Transverse colon (tissue), 4 donors: ENCODE measurements at regions not wholly inside any gene's neighbourhood (a gene's known extent, or its start where the extent isn't known, plus 50 kb on each side); places are given as distances from the start of the nearest gene placed in this dataset.

Source experiments
- POLR2A ChIP-seq: fragments of 450-650 bp; IDR thresholded peaks from one replicate; pipeline ENCODE4 v1.6.1; 2016; ENCODE audit warnings: antibody characterized with exemption, mild to moderate bottlenecking, moderate library complexity
- POLR2AphosphoS5 ChIP-seq, 3 donors: sonication (generic); formaldehyde crosslinking; IDR thresholded peaks; one replicate each; pipeline ENCODE4 v1.6.1; 2016; ENCODE audit warnings: antibody characterized with exemption in 3 of 3
- TF ChIP-seq, protein P1 (sequence below), 5 experiments: fragments of 200-600 bp in 3 of 5; fragments of 450-650 bp in 2 of 5; sonication (generic) in 3 of 5; IDR thresholded peaks; 1 replicate in 2 of 5; 2 replicates in 3 of 5; pipeline ENCODE4 v1.5.1; 2016 to 2017; ENCODE audit warnings: antibody characterized with exemption in 5 of 5, inconsistent platforms in 3 of 5, mild to moderate bottlenecking in 2 of 5, moderate library complexity in 1 of 5

DNA sequence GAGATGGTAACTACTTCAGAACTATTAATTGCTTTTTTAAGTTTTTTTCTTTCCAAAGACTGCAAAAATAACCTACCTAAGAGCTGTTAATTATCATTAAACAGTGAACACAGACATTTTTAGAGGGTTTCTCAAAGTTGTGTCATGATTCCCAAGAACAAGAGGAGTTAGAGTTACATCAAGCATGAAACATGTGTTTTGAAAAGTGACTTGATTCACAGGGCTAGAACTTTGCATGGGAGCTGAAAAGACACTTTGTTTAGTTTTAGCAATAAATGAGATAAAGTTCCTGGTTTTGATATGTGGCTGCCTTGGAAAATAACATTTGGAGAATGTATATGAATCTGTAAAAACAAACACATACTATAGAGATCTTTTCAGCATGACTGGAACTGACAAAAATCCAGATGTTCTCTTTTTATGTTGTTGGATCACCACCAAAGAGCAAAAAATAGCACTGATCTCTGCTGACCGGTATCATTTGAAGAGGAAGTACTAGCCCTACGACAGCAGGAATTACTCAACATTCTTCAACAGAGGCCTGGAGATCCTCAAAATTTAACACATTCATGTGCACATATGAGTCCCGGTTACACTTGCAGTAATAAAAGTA is 173.0 kb upstream of the PCDH18 start:
- TF ChIP-seq POLR2A (no peak), POLR2AphosphoS5 (IDR thresholded peaks at IDR 0.05) (peak; percentile 63 to 80 (median 78))
- TF ChIP-seq, protein P1, sequence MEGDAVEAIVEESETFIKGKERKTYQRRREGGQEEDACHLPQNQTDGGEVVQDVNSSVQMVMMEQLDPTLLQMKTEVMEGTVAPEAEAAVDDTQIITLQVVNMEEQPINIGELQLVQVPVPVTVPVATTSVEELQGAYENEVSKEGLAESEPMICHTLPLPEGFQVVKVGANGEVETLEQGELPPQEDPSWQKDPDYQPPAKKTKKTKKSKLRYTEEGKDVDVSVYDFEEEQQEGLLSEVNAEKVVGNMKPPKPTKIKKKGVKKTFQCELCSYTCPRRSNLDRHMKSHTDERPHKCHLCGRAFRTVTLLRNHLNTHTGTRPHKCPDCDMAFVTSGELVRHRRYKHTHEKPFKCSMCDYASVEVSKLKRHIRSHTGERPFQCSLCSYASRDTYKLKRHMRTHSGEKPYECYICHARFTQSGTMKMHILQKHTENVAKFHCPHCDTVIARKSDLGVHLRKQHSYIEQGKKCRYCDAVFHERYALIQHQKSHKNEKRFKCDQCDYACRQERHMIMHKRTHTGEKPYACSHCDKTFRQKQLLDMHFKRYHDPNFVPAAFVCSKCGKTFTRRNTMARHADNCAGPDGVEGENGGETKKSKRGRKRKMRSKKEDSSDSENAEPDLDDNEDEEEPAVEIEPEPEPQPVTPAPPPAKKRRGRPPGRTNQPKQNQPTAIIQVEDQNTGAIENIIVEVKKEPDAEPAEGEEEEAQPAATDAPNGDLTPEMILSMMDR (IDR thresholded peaks at IDR 0.05) = no peak
